ENCODE measurements at regions not wholly inside any gene's neighbourhood (a gene's known extent, or its start where the extent isn't known, plus 50 kb on each side); places are given as distances from the start of the nearest gene placed in this dataset.
"Not testable (repeated sequence)": the region's sequence is repeated elsewhere in the genome, so short reads cannot be mapped to it uniquely, and the experiment has no call there.

GRCh38 chr1:193378451-193378850 is 192.0 kb upstream of the B3GALT2 start:
- TF ChIP-seq CTCF (IDR thresholded peaks at IDR 0.05; ENCODE audit: poor library complexity); EZH2 (IDR thresholded peaks at IDR 0.05; ENCODE audit: borderline replicate concordance): not testable (repeated sequence)
